ENCODE measurements at regions not wholly inside any gene's neighbourhood (a gene's known extent, or its start where the extent isn't known, plus 50 kb on each side); places are given as distances from the start of the nearest gene placed in this dataset.

GRCh38 chr2:234333168-234334130, 163.4 kb downstream of the ARL4C start:
- TF ChIP-seq CTCF (IDR thresholded peaks at IDR 0.05) (no peak), POLR2A (IDR thresholded peaks at IDR 0.05) (no peak)

Measured in transverse colon (tissue), 3 donors.